NCI-H226 (cell line): ENCODE measurements at regions not wholly inside any gene's neighbourhood (a gene's known extent, or its start where the extent isn't known, plus 50 kb on each side); places are given as distances from the start of the nearest gene placed in this dataset.
"Not testable (repeated sequence)": the region's sequence is repeated elsewhere in the genome, so short reads cannot be mapped to it uniquely, and the experiment has no call there.

Experiments used
- DNase-seq: peaks from one replicate; pipeline ENCODE4 v3.0.0-alpha.2; 2015

GRCh38 chr18:27564066-27564465 is 379.0 kb upstream of the CHST9 start:
- DNase-seq = no peak

GRCh38 chr18:27558388-27559155 is 373.5 kb upstream of the CHST9 start:
- no peak for DNase-seq

- DNase-seq = no peak
Measured at GRCh38 chr18:27556741-27557140, 371.6 kb upstream of the CHST9 start.

- no peak for DNase-seq
Measured at GRCh38 chr18:27549335-27550039, 364.4 kb upstream of the CHST9 start.

- DNase-seq = no peak
Measured at GRCh38 chr18:27546991-27547390, 361.9 kb upstream of the CHST9 start.

GRCh38 chr18:27544206-27544605 is 359.1 kb upstream of the CHST9 start:
- DNase-seq = no peak

GRCh38 chr18:27541293-27541692 is 356.2 kb upstream of the CHST9 start:
- no peak for DNase-seq

GRCh38 chr18:27540111-27540510 is 355.0 kb upstream of the CHST9 start:
- DNase-seq = no peak

GRCh38 chr18:27528925-27529521 is 343.9 kb upstream of the CHST9 start:
- no peak for DNase-seq

- no peak for DNase-seq
Measured at GRCh38 chr18:27527856-27528255, 342.7 kb upstream of the CHST9 start.

GRCh38 chr18:27520401-27520800 is 335.3 kb upstream of the CHST9 start:
- no peak for DNase-seq

- DNase-seq = not testable (repeated sequence)
Measured at GRCh38 chr18:27510036-27510633, 325.0 kb upstream of the CHST9 start.

GRCh38 chr18:27501671-27502070 is 316.6 kb upstream of the CHST9 start:
- DNase-seq = no peak

- no peak for DNase-seq
Measured at GRCh38 chr18:27500531-27500930, 315.4 kb upstream of the CHST9 start.

GRCh38 chr18:27497246-27497645 is 312.1 kb upstream of the CHST9 start:
- DNase-seq = no peak

- DNase-seq = no peak
Measured at GRCh38 chr18:27493182-27493581, 308.1 kb upstream of the CHST9 start.

- DNase-seq = no peak
Measured at GRCh38 chr18:27491772-27492171, 306.7 kb upstream of the CHST9 start.

- no peak for DNase-seq
Measured at GRCh38 chr18:27483276-27483675, 298.2 kb upstream of the CHST9 start.

- DNase-seq = no peak
Measured at GRCh38 chr18:27478459-27478858, 293.4 kb upstream of the CHST9 start.

- DNase-seq = no peak
Measured at GRCh38 chr18:27473318-27473717, 288.2 kb upstream of the CHST9 start.

- no peak for DNase-seq
Measured at GRCh38 chr18:27467073-27467472, 282.0 kb upstream of the CHST9 start.

- no peak for DNase-seq
Measured at GRCh38 chr18:27461957-27462356, 276.8 kb upstream of the CHST9 start.

GRCh38 chr18:27449104-27449503 is 264.0 kb upstream of the CHST9 start:
- no peak for DNase-seq

- DNase-seq = no peak
Measured at GRCh38 chr18:27447930-27448329, 262.8 kb upstream of the CHST9 start.
